HCEC 1CT (cell line): ENCODE measurements at regions not wholly inside any gene's neighbourhood (a gene's known extent, or its start where the extent isn't known, plus 50 kb on each side); places are given as distances from the start of the nearest gene placed in this dataset.
"Not testable (repeated sequence)": the region's sequence is repeated elsewhere in the genome, so short reads cannot be mapped to it uniquely, and the experiment has no call there.

Experiments
- DNase-seq: peaks from one replicate; pipeline ENCODE4 v3.0.0-alpha.2; 2017

DNA sequence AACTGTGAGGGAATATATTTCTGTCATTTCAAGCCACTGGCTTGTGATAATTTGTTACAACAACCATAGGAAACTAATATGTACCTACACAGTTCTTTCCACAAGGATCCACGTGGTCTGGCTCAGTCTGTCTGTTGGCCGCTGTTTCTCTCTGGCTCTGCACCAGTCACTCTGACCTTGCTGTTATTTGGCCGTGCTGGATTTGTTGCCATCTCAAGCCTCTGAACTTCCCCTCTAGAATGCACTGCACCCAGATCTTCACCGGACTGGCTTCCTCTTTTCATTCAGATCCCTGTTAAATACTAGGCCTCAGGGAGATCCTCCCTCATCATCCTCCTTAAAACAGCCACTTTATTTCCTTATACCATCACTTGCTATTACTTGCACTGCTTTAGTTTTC, 446.8 kb downstream of the TFAP2B start:
- DNase-seq, result no peak

DNA sequence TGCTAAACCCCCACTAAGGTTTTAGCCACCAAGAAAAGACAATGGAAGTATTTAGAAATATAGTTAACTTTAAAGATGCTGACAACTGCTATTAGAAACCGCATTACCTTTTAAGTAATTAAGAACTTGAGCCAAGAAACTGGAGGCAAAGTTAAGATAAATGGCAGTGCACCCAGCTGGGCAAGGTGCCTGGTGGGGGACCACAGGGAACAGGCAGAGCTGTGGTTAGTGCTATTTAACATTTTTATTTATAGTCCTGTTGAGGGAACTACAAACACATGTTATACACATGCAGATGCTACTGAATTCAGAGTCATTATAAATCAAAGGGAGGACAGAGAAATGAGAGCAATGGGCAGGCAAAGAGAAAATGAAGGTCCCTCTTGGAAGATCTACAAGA, 447.9 kb downstream of the TFAP2B start:
- DNase-seq, result no peak

DNA sequence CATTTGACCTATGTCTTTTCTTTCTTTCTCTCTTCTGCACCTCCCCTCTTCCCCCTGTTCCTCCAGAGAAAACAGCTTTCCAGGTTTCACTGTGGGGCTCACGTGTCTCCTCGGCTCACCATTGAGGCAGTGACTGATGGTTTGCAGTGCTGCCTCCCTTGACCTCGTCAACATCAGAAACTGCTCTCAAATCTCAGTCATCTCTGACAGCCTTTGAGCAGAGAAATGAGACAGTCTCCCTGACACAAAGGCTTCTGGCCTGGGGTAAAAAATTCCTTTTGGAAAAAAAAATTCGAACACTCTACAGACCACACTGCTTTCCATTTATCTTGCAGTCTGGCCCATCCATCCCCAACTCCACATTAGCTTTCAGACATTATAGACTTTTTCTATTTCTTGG, 450.0 kb downstream of the TFAP2B start:
- no peak for DNase-seq

DNA sequence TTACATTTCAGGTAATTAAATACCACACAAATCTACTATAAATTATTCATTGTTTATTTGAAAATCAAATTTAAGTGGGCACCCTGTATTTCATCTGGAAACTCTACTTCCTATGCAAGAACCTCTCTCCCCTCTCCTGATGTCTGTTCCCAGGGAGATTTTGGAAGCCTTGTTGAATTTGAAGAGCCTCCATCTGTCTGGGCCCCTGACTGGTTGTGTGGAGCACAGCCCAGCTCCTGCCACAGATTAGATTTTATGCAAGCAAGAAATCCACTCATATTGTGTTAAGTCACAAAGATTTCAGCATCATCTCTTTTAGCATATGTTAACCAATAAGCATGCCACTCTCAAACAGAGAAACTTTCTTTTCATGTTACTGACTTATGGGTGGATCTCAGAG, 451.2 kb downstream of the TFAP2B start:
- no peak for DNase-seq

DNA sequence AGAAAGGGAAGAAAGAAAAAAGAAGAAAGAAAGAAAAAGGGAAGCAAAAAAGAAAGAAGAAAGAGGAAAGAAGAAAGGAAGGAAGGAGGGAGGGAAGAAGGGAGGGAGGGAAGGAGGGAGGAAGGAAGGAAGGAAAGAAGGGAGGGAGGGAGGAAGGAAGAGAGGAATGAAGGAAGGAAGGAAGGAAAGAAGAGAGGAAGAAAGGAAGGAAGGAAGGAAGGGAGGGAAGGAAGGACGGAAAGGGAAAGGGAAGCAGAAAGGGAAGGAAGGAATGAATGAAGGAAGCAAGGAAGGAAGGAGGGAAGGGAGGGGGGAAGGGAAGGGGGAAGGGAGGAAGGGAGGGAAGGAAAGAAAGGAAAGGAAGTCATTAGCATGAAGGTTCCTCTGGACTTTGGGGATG, 452.9 kb downstream of the TFAP2B start:
- no peak for DNase-seq

DNA sequence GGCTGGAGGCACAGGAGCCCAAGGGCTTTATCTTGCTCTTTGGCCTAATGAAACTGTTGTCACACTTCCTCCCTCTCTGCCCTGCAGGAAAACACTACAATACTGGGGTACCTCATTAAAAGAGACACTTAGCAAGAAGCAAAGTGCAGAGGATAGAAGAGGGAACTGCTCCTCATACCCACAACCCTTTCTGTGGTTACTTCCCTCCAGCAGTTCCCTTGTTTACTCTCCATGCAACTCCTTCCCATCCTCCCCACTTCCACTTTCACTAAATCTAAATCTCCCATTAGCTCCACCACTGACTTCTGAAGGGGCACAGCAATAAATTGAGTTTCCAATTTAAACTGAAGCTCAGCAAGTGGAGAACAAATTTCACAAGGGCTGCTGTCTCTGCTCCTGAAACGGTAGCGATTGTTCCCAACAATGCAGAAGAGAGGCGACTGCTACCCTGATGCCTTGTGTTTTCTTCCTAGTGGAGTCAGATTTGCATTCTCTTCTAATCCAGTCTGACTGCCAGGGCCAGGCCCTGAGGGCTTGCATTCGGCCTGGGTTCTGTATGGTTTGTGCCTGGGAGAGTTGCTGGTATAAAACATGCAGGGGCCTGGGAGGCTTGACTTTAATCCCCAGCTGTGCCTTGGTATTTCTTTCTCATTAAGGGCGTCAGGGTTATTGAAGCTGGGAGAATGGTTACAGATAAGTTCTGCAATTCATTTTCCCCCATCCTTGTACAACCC, 454.7 kb downstream of the TFAP2B start:
- no peak for DNase-seq

DNA sequence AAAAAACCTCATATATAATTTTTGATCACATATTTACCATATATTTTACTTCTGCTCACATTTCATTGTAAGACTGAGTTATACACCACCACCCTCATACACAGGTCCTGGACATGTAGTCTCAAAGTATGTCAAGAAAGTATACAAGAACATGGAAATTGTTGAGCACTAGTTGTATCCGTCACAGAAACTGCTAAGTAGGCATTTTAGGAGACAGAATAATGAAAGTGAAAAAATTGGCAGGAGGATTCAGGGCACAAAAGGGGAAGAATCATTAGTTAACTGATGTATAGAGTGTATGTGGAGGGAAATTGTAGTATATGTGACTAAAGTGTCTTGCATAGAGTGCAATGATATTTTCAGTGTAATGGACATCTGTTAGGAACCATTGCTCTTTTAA, 458.8 kb downstream of the TFAP2B start:
- no peak for DNase-seq

DNA sequence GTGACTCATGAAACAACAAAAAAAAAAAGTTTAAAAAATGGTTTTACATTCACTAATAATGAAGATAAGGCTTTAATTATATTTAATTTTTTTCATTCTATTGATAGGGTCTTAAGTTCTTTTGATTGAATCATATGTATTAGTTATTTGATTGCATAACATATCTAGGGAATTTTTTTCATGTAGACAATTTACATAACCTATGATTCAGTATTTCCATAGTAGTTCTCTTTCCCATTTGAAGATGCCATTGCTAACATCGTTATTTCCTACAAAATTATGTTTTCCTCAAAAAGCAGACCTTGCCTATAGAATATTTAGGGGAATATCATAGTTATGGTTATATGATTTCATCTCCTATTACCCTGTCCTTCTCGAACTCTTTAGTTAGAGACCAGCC, 463.4 kb downstream of the TFAP2B start:
- no peak for DNase-seq

DNA sequence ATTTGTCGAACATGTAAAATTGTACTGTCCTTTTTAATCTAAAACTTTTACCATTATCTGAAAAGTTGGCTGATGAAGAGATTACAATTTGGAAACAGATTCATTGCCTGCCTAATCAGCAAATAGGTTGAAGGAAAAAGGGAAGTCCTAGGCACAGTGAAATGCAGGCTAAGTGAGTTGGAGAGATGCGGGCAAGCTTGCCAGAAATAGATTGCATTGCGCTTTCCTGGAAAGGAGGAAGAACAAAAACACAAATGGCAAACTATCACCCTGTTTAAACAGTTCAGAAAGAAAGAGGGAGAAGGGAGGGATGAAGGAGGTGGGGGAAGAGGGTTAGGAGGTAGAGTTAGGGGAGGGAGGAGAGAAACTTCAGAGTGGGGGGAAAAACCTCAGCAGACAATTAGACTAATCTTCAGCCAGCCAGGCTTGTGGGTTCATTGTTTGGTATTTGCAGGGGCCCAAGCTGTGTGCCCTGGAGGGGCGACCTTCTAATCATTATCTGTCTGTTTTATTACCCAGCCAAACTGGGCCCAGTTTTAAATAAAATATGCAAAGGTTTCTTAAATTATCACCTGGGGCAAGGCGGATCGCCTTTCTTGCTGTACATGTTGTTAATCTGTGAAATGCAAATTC, 465.2 kb downstream of the TFAP2B start:
- no peak for DNase-seq

DNA sequence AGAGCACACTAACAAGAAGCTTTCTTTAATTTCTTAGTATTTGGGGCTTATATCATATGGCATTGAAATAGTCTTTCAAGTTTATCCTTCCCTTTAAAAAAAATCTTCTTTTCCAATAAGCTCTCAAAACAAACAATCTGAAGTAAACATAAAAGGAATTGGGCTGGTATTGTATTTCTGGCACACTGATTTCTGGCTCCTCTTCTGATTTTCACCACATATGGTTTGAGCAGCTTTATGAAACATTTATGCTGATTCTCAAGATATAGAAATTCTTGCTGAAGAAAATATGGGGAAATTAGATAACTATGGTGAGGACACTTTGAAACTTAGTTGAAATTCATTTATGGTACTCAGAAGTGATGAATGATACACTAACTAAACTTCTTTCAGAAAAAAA, 467.2 kb downstream of the TFAP2B start:
- DNase-seq, result no peak

DNA sequence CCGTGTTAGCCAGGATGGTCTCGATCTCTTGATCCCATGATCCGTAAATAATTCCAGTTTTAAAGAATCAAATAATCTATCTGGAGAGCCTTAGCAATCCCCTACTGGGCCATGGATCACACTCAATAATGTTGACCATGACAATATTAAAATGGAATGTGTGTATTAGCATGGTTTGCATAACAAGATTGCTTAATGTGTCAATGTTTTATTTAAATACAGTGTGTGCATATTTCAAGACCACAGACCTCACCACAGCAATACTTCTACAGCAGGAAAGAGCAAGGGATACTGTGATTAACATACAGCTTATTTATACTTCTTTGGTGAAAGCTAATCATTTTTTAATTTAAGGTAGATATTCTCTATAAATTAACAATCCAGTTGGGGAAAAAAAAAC, 470.4 kb downstream of the TFAP2B start:
- no peak for DNase-seq

DNA sequence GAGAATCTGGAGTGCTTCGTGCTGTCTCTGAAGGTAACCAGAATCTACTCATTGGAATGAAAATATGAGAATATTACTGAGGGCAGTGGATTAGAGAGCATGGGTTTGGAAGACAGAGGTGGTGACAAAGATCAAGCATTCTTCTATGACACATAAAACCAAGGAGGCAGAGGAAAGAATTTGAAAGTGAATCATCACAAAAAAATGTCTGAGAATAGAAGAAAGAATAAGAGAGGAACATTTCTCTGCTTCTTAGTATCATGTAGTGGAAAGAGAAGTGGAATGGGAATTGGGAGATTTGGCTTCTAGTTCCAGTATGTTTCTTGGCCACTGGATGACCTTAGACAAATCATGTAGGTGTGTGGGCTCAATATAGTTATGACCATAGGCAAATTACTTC, 474.0 kb downstream of the TFAP2B start:
- DNase-seq, result no peak

DNA sequence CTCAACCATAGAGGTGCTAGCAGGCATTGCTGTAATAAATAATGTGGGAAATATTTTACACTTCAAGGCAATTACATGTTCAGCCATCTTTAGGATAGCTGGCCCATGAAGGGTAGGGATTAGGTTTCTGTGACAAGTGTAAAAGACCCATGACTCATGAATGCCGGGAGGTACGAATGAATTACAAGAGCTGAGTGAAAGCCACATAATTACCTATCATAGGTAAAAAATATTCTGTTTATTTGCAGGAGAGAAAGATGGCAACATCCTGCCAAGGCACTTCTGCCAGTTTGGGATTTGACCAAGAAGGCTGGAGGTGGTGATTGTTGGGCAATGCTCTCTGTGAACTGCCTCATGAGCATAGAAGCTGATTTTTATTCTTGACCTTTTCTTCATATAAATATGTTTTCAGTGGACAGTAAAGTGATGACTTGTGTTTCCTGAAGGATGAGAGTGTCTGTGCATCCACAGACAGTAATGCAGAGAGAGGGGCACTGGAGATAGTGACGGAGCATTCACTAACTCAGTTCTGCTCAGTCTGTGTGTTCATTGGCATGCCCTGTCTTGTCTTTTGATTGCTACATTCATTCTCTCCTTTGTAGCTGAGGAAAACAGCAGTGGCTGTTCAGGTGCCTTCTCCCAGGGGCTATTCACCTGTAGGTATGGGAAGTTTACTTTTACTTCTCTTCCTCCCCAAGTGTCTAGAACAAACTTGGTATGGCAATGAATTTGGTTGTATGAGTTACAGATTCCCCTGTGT, 481.1 kb downstream of the TFAP2B start:
- DNase-seq, result no peak

DNA sequence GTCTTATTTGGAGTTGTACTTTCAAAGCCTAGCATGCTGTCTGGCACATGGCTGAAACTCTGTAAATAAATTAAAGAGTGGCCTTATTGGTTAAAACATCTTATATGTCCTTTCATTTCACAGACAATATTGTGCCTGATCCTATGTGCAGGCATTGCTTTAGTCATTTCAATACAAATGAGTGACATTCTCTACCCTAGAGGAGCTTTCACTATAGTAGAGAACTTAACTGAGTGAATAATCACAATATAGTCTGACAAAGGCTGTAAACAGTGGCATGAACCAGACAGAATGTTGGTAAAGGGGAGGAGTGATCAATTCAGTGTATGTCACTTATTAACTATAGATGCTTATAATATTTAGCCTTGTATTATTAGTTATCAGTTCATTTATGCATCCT, 481.8 kb downstream of the TFAP2B start:
- no peak for DNase-seq

DNA sequence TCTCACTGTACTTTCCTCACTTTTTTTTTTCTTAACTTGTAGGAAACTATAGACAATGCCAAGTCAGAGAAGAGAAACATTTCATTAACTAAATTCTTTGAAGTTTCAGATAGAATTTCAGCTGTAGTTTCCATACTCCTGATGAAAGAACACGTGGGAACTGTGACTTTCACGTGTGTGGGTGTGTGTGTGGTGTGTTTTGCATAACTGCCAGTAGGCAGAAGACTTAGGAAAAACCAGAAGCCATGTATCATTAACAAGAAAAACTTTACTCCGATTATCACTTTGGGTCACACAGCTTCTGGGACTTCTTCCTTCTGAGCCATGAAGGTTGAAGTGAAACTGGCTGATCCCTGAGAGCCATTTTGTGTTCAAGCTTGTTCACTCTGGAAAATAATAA, 483.3 kb downstream of the TFAP2B start:
- no peak for DNase-seq

DNA sequence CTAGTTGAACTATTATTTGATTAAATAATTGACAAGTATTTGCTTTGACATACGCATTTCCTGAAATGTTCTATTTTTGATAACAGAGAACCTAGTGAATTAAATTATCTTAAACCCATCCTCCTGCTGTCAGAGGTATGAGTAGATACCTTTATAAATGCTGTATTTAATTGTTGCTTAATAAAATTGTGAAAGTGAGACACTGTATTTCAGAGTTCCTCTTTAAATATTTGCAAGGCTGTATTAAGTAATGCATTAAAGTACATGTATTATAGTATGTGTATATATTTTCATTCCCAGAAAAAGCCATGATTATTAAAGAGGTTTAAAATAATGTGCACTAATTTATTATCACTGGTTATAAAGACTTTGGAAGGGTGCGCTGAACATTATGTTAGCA, 483.8 kb downstream of the TFAP2B start:
- no peak for DNase-seq

DNA sequence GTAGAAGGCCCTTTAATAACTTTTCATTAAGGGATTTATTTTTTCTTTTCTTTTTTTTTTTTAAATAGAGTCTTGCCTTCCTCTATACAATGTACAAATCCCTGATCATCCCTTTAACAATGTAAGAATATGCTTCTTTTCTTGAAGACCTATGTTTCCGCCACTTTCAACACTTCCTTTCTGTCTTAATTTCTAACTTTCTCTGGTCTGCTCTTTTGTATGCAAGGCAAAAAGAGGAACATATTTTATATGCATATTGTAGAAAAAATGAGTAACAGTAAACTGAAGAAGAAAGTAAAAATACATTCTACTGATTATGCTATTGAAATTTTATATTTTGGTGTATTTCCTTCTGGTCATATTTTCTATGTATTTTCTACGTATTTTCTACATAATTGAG, 484.7 kb downstream of the TFAP2B start:
- DNase-seq, result no peak

DNA sequence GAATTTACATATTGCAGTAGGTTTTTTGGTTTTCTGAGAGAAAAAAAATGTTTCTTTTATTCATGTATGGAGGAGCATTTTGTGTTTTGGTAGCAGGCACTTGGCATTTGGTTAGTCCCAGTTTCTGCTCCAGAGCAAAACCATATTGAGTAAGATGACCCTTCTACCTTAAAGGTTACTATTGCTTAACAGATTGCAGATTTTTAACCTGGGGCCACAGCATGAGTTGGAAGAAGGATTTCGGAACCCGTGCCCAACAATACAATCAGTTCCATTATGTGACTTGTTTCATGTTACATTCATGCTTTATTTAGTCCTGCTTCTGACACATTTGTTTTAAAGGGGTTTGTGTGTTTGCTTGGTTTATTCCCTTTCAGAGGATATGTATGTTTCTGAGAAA, 496.3 kb downstream of the TFAP2B start:
- no peak for DNase-seq

DNA sequence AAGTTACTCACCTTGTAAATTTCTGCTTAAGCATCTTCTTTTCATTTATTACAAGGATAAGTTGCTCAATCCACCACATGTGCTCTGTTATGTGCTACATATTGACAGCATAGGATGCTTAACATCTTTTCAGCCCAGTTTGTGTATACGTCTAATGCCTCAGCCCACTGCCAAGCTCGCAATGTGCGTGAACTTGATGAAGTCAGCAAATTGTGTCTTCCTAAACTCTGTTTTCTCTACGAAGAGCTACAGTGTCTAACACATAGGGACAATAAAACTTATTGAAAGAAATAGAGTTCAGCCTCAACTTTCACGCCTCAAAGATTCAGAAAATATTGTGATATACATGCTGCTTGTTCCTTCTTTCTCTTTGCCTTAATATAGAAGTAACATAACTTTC, 500.0 kb downstream of the TFAP2B start:
- no peak for DNase-seq

DNA sequence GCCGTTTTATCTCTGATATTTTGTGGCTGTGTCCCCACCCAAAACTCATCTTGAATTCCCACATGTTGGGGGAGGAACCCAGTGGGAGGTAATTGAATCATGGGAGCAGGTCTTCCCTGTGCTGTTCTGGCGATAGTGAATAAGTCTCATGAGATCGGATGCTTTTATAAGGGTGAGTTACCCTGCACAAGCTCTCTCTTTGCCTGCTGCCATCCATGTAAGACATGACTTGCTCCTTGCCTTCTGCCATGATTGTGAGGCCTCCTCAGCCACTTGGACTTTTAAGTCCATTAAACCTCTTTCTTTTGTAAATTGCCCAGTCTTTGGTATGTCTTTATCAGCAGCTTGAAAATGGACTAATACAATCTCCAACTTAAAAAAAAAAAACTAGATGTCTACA, 502.8 kb downstream of the TFAP2B start:
- not testable (repeated sequence) for DNase-seq

DNA sequence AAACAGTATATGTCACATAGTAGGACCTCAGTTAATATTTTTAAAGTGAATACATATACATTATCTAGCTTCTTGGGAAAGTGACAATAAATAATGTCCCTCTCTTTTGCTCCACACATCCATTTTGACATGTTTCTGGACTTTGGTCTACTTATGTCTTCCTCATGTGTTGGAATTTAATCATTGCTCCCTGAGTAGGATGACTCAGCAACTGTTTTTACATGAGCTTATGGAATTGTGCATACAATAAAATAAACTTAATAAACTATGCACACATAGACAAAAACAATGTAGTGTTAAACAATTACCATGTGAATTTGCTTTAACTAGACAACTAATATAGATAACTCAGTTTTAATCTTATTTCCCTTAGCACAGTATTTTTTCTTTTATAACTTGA, 503.8 kb downstream of the TFAP2B start:
- DNase-seq, result no peak

DNA sequence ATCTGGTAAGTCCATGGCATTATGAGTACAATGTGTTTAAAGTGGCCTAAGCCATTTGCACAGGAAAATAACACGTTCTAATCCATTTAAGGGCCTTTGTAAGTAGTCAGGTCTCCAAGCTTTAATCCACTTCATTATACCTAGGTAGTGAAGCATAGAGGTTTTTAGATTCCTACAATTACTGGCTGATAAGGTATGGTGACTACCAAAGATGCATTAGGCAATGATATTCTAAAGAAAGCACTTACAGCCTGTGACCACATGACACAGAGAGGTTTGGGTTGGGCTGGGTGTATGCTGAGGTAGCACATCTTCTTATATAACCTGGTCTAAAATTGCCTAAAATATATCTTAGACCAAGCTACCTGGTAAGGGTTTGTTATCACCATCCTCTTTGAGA, 504.4 kb downstream of the TFAP2B start:
- no peak for DNase-seq

DNA sequence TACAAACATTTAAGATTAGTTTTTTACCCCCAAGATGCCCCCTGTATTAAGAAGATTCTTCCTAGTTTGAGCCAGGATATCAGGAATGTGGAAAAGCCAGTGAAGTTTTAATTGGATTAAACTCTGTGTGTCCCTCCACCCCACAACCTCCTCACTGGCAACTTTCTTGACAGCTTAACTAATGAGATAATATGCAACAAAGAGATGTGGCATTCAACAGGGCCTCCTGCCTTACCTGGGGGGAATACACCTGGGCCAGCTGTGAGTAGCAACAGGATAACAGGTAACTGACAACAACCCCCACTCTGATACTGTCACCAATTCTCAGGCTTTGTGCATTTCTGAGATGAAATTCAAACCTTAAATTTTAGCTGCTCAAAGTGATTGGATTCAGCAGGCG, 512.3 kb downstream of the TFAP2B start:
- DNase-seq, result no peak

DNA sequence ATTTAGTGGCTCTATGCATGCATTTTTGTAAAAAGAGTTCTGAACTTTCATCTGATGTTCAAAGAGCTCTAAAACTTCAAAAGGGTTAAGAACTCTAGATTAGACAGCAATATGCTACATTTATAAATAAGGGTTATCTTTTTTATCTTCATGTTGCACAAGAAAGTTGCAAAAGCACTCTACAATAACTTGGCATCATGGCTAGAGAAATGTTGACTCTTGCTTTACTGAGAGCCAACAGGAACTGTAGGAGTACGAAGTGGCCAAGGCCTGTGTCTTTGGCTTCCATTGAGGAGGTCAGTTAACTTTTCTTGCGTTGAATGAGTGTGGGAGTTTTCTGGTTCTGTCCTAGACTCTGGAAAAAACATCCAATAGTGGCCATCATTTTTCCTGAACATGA, 516.9 kb downstream of the TFAP2B start:
- DNase-seq, result no peak
